ENCODE measurements at regions not wholly inside any gene's neighbourhood (a gene's known extent, or its start where the extent isn't known, plus 50 kb on each side); places are given as distances from the start of the nearest gene placed in this dataset.

DNA sequence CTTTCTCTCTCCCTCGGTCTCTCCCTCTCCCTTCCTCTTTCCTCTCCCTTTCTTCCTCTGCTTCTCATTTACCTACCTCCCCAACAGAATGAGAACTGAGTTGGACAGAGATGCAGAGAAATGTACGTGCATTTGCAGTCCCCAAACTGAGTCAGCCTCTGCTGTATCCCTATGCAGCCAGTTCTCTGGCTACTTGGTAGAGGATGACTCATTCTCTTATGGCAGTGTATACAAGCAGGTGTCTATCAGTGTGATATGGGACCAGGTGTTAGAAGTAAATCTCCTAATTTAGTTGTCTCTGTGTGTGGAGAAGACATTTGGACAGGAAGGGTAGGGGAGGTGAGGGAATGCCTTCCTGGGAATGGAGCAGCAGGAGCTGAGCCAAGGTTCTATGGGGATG, 470.8 kb downstream of the CD109 start:
- TF ChIP-seq GATA2 (IDR thresholded peaks at IDR 0.05; ENCODE audit: low read depth, low read length) (no peak), GATA3 (IDR thresholded peaks at IDR 0.05; ENCODE audit: low read depth, low read length) (no peak)

Measured in SH-SY5Y (cell line).